ENCODE measurements at regions not wholly inside any gene's neighbourhood (a gene's known extent, or its start where the extent isn't known, plus 50 kb on each side); places are given as distances from the start of the nearest gene placed in this dataset.

DNA sequence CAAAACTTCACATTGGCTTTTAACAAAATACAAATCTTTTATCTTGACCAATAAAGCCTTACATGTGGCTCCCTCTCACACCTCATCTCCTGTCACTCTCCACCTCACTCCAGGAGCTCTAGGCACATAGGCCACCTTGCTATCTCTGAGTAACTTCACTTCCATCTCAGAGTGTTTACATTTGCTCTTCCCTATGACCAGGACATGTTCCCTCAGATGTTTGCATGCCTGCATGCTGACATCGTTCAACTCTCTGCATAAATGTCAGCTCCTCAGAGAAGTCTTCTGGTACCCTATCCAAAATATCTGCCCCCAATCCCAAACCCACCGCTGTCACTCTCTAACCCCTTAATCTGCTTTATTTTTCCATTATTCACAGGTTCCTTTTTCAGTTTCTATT is 110.9 kb downstream of the TOMM20 start:
- H3K27me3 Mint-ChIP-seq (ENCODE audit: low read depth): no peaks in the 10 kb centered on the region
- peaks cover 51% of the 10 kb centered on the region for H3K4me1 Mint-ChIP-seq
- TF ChIP-seq, protein P1, sequence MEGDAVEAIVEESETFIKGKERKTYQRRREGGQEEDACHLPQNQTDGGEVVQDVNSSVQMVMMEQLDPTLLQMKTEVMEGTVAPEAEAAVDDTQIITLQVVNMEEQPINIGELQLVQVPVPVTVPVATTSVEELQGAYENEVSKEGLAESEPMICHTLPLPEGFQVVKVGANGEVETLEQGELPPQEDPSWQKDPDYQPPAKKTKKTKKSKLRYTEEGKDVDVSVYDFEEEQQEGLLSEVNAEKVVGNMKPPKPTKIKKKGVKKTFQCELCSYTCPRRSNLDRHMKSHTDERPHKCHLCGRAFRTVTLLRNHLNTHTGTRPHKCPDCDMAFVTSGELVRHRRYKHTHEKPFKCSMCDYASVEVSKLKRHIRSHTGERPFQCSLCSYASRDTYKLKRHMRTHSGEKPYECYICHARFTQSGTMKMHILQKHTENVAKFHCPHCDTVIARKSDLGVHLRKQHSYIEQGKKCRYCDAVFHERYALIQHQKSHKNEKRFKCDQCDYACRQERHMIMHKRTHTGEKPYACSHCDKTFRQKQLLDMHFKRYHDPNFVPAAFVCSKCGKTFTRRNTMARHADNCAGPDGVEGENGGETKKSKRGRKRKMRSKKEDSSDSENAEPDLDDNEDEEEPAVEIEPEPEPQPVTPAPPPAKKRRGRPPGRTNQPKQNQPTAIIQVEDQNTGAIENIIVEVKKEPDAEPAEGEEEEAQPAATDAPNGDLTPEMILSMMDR (conservative IDR thresholded peaks at IDR 0.05): no peak
- H3K27ac Mint-ChIP-seq (ENCODE audit: unreplicated experiment): no peak overlapping the region
- no peak for DNase-seq (ENCODE audit: low read depth, low spot score)
- H3K4me3 Mint-ChIP-seq: no peak overlapping the region
- no peaks in the 10 kb centered on the region for H3K36me3 Mint-ChIP-seq (ENCODE audit: low read depth)
- peaks cover 4% of the 10 kb centered on the region for H3K9me3 Mint-ChIP-seq

DNA sequence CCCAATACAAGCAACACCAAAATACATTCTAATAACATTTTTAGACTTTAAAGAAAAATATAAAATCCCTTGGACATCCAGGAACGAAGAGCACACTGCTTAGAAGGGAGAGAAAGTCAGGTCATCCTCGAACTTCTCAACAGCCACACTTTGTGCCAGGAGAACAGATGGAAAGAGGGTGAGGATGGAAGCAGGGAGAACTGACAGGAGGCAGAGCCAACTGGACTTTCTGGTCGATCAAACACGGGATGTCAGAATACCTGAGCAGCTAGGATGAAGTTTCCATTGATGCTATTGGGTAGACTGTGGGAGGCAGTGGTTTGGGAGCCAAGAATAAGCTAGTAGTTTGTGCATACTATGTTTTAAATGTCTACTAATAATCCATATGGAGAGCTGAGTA is 111.4 kb downstream of the TOMM20 start:
- no peaks in the 10 kb centered on the region for H3K27me3 Mint-ChIP-seq (ENCODE audit: low read depth)
- H3K36me3 Mint-ChIP-seq (ENCODE audit: low read depth): no peaks in the 10 kb centered on the region
- peaks cover 51% of the 10 kb centered on the region for H3K4me1 Mint-ChIP-seq
- no peak for DNase-seq (ENCODE audit: low read depth, low spot score)
- no peak overlapping the region for H3K27ac Mint-ChIP-seq (ENCODE audit: unreplicated experiment)
- peaks cover 4% of the 10 kb centered on the region for H3K9me3 Mint-ChIP-seq
- TF ChIP-seq, protein P1 (conservative IDR thresholded peaks at IDR 0.05): no peak
- no peak overlapping the region for H3K4me3 Mint-ChIP-seq

DNA sequence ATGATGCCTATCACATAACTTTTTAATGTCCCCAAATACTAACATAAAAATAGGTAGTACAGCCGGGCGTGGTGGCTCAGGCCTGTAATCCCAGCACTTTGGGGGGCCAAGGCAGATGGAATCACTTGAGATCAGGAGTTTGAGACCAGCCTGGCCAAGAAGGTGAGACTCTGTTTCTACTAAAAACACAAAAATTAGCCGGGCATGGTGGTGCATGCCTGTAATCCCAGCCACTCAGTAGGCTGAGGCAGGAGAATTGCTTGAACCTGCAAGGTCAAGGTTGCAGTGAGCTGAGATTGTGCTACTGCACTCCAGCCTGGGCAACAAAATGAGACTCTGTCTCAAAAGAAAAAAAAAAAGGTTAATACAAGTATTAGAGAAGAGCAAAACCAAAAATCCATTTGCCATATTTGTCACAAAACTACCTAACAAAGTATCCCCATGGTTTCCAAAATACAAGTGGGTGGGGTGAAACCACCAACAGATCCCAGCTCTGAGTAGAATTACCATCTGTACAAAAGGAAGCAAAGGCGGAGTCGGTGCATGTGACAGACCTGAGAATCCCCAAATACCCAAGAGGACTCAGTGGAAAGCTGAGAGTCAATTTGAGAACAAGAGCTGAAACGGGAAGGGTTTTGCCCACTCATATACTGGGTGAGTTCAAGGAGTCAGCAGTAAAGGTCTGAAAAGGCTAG is 113.2 kb downstream of the TOMM20 start:
- Mint-ChIP-seq H3K4me3 (no peak overlapping the region), H3K27me3 (ENCODE audit: low read depth) (no peaks in the 10 kb centered on the region), H3K9me3 (peaks cover 4% of the 10 kb centered on the region), H3K27ac (ENCODE audit: unreplicated experiment) (no peak overlapping the region), H3K36me3 (ENCODE audit: low read depth) (no peaks in the 10 kb centered on the region), H3K4me1 (peaks cover 44% of the 10 kb centered on the region)
- TF ChIP-seq, protein P1 (conservative IDR thresholded peaks at IDR 0.05): no peak
- no peak for DNase-seq (ENCODE audit: low read depth, low spot score)

DNA sequence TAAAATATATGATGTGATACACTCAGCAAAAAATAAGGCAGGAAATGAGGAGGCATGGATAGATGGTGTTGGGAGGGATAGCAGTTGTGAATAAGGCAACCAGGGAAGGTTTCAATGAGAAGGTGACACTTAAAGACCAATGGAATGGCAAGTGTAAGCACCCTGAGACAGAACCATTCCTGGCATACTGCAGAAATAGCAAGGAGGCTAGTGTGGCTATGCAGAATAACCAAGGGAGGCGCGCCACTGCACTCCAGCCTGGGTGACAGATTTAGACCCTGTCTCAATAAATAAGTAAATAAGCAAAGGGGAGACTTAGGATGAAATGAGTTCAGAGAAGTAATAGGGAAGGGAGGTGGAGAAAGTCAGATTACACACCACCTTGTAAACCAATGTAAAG is 113.9 kb downstream of the TOMM20 start:
- TF ChIP-seq, protein P1 (conservative IDR thresholded peaks at IDR 0.05): no peak
- no peak for DNase-seq (ENCODE audit: low read depth, low spot score)
- Mint-ChIP-seq H3K4me3 (no peak overlapping the region), H3K4me1 (peaks cover 41% of the 10 kb centered on the region), H3K27ac (ENCODE audit: unreplicated experiment) (no peak overlapping the region), H3K27me3 (ENCODE audit: low read depth) (no peaks in the 10 kb centered on the region), H3K9me3 (peaks cover 4% of the 10 kb centered on the region), H3K36me3 (ENCODE audit: low read depth) (no peaks in the 10 kb centered on the region)

DNA sequence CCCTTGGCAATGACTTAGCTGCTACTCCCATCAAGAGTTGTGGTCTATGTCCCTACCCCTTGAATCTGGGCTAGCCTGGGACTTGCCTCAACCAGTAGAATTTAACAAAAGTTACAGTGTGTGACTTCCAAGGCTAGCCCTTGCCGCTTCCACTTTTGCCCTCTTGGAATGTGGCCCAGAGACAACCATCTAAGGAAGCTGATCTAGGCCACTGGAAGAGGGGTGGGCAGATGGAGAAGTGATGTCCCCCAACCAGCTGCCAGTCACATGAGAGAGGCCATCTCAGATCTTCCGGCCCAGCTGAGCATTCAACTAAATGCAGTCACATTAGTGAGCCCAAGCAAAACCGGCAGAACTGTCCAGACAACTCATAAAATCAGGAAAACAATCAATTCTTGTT is 115.1 kb downstream of the TOMM20 start:
- no peak overlapping the region for H3K4me3 Mint-ChIP-seq
- H3K4me1 Mint-ChIP-seq: peaks cover 29% of the 10 kb centered on the region
- no peaks in the 10 kb centered on the region for H3K36me3 Mint-ChIP-seq (ENCODE audit: low read depth)
- no peak for DNase-seq (ENCODE audit: low read depth, low spot score)
- TF ChIP-seq, protein P1 (conservative IDR thresholded peaks at IDR 0.05): no peak
- H3K27me3 Mint-ChIP-seq (ENCODE audit: low read depth): no peaks in the 10 kb centered on the region
- no peak overlapping the region for H3K27ac Mint-ChIP-seq (ENCODE audit: unreplicated experiment)
- H3K9me3 Mint-ChIP-seq: no peaks in the 10 kb centered on the region

Measured in neural crest cell (in vitro differentiated cells).